ENCODE measurements at regions not wholly inside any gene's neighbourhood (a gene's known extent, or its start where the extent isn't known, plus 50 kb on each side); places are given as distances from the start of the nearest gene placed in this dataset.

- Histone ChIP-seq H3K9ac (ENCODE audit: low read length) (no peak overlapping the region), H3K36me3 (ENCODE audit: control insufficient read depth in 1 of 2, insufficient read depth in 2 of 2, low read length in 2 of 2) (no peaks in the 10 kb centered on the region), H3K4me1 (ENCODE audit: control insufficient read depth in 1 of 2, insufficient read depth in 2 of 2, low read length in 2 of 2) (peaks cover 0 to under 1% of the 10 kb centered on the region in 2 experiments; a peak in 2 of 4 replicates), H3K27ac (ENCODE audit: low read depth, low read length) (no peak overlapping the region), H3K4me3 (replicated peaks in 1 of 2; ENCODE audit: low read depth in 1 of 2, low read length in 2 of 2) (no peak overlapping the region), H3K79me2 (ENCODE audit: insufficient read depth, low read length) (no peaks in the 10 kb centered on the region), H4K20me1 (ENCODE audit: insufficient read depth) (no peaks in the 10 kb centered on the region), H3K27me3 (ENCODE audit: insufficient read depth, low read length) (no peaks in the 10 kb centered on the region), H2AFZ (ENCODE audit: low read depth, low read length, poor library complexity, severe bottlenecking) (no peak overlapping the region), H3K9me2 (ENCODE audit: insufficient read depth) (no peaks in the 10 kb centered on the region), H3K4me2 (ENCODE audit: low read length) (no peak overlapping the region), H3K9me3 (ENCODE audit: control insufficient read depth in 1 of 2, insufficient read depth in 1 of 2, low read depth in 1 of 2, low read length in 2 of 2) (no peaks in the 10 kb centered on the region)
- TF ChIP-seq ZNF274 (IDR thresholded peaks at IDR 0.05; ENCODE audit: low read depth, low read length): no peak
- TF ChIP-seq CBX3 (IDR thresholded peaks at IDR 0.05; ENCODE audit: low read depth): no peak
- no peak for TF ChIP-seq ELF1 (IDR thresholded peaks at IDR 0.05; ENCODE audit: borderline replicate concordance, low read depth)
- TF ChIP-seq EZH2phosphoT487 (IDR thresholded peaks at IDR 0.05; ENCODE audit: borderline replicate concordance): no peak
- no peak for TF ChIP-seq FOSL1 (IDR thresholded peaks at IDR 0.05; ENCODE audit: low read depth)
- TF ChIP-seq POLR2A (IDR thresholded peaks at IDR 0.05; ENCODE audit: borderline replicate concordance, extremely low read depth, insufficient read depth, insufficient read length): no peak
- no peak for TF ChIP-seq JUND (IDR thresholded peaks at IDR 0.05)
- TF ChIP-seq TCF7L2 (IDR thresholded peaks at IDR 0.05; ENCODE audit: borderline replicate concordance, extremely low read depth, insufficient read depth, insufficient read length): no peak
- ATAC-seq: no peak
- ChIA-PET CTCF (no interaction called here), POLR2A (no interaction called here), RAD21 (ENCODE audit: low non-redundant PET in 1 of 2, low total read pairs in 2 of 2, uncharacterized antibody in 2 of 2, unreplicated experiment in 2 of 2) (no interaction called here)
- intact Hi-C loops (cut with micrococcal nuclease): no loop called here
- no TSS peak for BruUV-seq (replicated peaks)
- no peak for DNase-seq (ENCODE audit: low read depth, low spot score)
Observed at GRCh38 chr14:101066826-101067510, 163.4 kb upstream of the RTL1 start.

GRCh38 chr14:101068313-101069227 is 165.0 kb upstream of the RTL1 start:
- intact Hi-C loops (cut with micrococcal nuclease): no loop called here
- no peaks in the 10 kb centered on the region for H3K79me2 ChIP-seq (ENCODE audit: insufficient read depth, low read length)
- no peak overlapping the region for H2AFZ ChIP-seq (ENCODE audit: low read depth, low read length, poor library complexity, severe bottlenecking)
- CTCF ChIA-PET: no interaction called here
- no peaks in the 10 kb centered on the region for H3K27me3 ChIP-seq (ENCODE audit: insufficient read depth, low read length)
- RAD21 ChIA-PET (ENCODE audit: low non-redundant PET in 1 of 2, low total read pairs in 2 of 2, uncharacterized antibody in 2 of 2, unreplicated experiment in 2 of 2): no interaction called here
- no peaks in the 10 kb centered on the region for H3K9me2 ChIP-seq (ENCODE audit: insufficient read depth)
- no peak overlapping the region for H3K27ac ChIP-seq (ENCODE audit: low read depth, low read length)
- POLR2A ChIA-PET: no interaction called here
- H3K9me3 ChIP-seq (ENCODE audit: control insufficient read depth in 1 of 2, insufficient read depth in 1 of 2, low read depth in 1 of 2, low read length in 2 of 2): no peaks in the 10 kb centered on the region
- no peaks in the 10 kb centered on the region for H3K36me3 ChIP-seq (ENCODE audit: control insufficient read depth in 1 of 2, insufficient read depth in 2 of 2, low read length in 2 of 2)
- ATAC-seq: no peak
- no peak overlapping the region for H3K4me3 ChIP-seq (replicated peaks in 1 of 2; ENCODE audit: low read depth in 1 of 2, low read length in 2 of 2)
- no peak overlapping the region for H3K4me2 ChIP-seq (ENCODE audit: low read length)
- H3K9ac ChIP-seq (ENCODE audit: low read length): no peak overlapping the region
- H4K20me1 ChIP-seq (ENCODE audit: insufficient read depth): no peaks in the 10 kb centered on the region
- no peak for DNase-seq (ENCODE audit: low read depth, low spot score)
- no TSS peak for BruUV-seq (replicated peaks)
- peaks cover 10 to 17% of the 10 kb centered on the region in 2 experiments for H3K4me1 ChIP-seq (ENCODE audit: control insufficient read depth in 1 of 2, insufficient read depth in 2 of 2, low read length in 2 of 2)
- no peak for TF ChIP-seq EZH2phosphoT487 (IDR thresholded peaks at IDR 0.05; ENCODE audit: borderline replicate concordance)
- no peak for TF ChIP-seq ZFX (IDR thresholded peaks at IDR 0.05)
- no peak for TF ChIP-seq SRF (IDR thresholded peaks at IDR 0.05; ENCODE audit: low read depth)
- no peak for TF ChIP-seq POLR2A (IDR thresholded peaks at IDR 0.05; ENCODE audit: borderline replicate concordance, extremely low read depth, insufficient read depth, insufficient read length)
- TF ChIP-seq RAD21 (IDR thresholded peaks at IDR 0.05; ENCODE audit: low read depth): no peak
- TF ChIP-seq EZH2 (IDR thresholded peaks at IDR 0.05): no peak
- no peak for TF ChIP-seq FOSL1 (IDR thresholded peaks at IDR 0.05; ENCODE audit: low read depth)
- no peak for TF ChIP-seq SIN3A (IDR thresholded peaks at IDR 0.05; ENCODE audit: low read depth)
- no peak for TF ChIP-seq SP1 (IDR thresholded peaks at IDR 0.05; ENCODE audit: low read depth)
- TF ChIP-seq EGR1 (IDR thresholded peaks at IDR 0.05; ENCODE audit: low read depth): no peak
- no peak for TF ChIP-seq POLR2AphosphoS5 (IDR thresholded peaks at IDR 0.05; ENCODE audit: low read depth, low read length)
- TF ChIP-seq JUND (IDR thresholded peaks at IDR 0.05): no peak
- TF ChIP-seq CEBPB (IDR thresholded peaks at IDR 0.05; ENCODE audit: low read depth): no peak
- TF ChIP-seq TCF7L2 (IDR thresholded peaks at IDR 0.05; ENCODE audit: borderline replicate concordance, extremely low read depth, insufficient read depth, insufficient read length): no peak
- no peak for TF ChIP-seq ATF3 (IDR thresholded peaks at IDR 0.05)
